OCI-LY7 (cell line): ENCODE measurements at regions not wholly inside any gene's neighbourhood (a gene's known extent, or its start where the extent isn't known, plus 50 kb on each side); places are given as distances from the start of the nearest gene placed in this dataset.

Experiments used
- BruUV-seq: library from RNA; stranded (reverse); fragments of 400-500 nt; replicated peaks from 2 replicates; lab custom pipeline; 2021; lab: Mats Ljungman, UMichigan
- CTCF ChIA-PET: fragments of 300-600 bp; sonication (Branson Sonifier 250); formaldehyde crosslinking; loops from one replicate; lab custom pipeline; 2022; ENCODE audit warnings: antibody characterized with exemption; ENCODE audit not compliant: unreplicated experiment; lab: Charles Lee
- POLR2A ChIA-PET: fragments of 300-600 bp; sonication (Branson Sonifier 250); formaldehyde crosslinking; loops from one replicate; lab custom pipeline; 2022; ENCODE audit warnings: antibody characterized with exemption; lab: Charles Lee
- DNase-seq: peaks from one replicate; pipeline ENCODE4 v3.0.0-alpha.2; 2015; ENCODE audit warnings: low spot score
- H2AFZ ChIP-seq: fragments of 200-600 bp; sonication (generic), shearing (Covaris generic); 2 replicates; pipeline ENCODE4 v1.6.1; 2014; ENCODE audit warnings: mild to moderate bottlenecking, antibody characterized with exemption, low read length, moderate library complexity
- H3K27ac ChIP-seq: fragments of 200-600 bp; sonication (generic); 2 replicates; pipeline ENCODE4 v1.5.1; 2014; ENCODE audit warnings: mixed run types, low read depth, mild to moderate bottlenecking, moderate library complexity, low read length, inconsistent platforms; ENCODE audit not compliant: poor library complexity, severe bottlenecking
- H3K36me3 ChIP-seq: fragments of 200-600 bp; sonication (generic); 2 replicates; pipeline ENCODE4 v1.6.1; 2014; ENCODE audit warnings: mild to moderate bottlenecking, antibody characterized with exemption, low read length, moderate library complexity, mixed read lengths; ENCODE audit not compliant: insufficient read depth
- H3K4me1 ChIP-seq: fragments of 200-600 bp; sonication (generic); 2 replicates; pipeline ENCODE4 v1.5.1; 2014; ENCODE audit warnings: mild to moderate bottlenecking, low read length; ENCODE audit not compliant: insufficient read depth, poor library complexity, severe bottlenecking
- H3K4me2 ChIP-seq: fragments of 200-600 bp; sonication (generic); 2 replicates; pipeline ENCODE4 v1.6.1; 2014; ENCODE audit warnings: mild to moderate bottlenecking, low read length
- H3K4me3 ChIP-seq: fragments of 200-600 bp; sonication (generic); 2 replicates; pipeline ENCODE4 v1.5.1; 2014; ENCODE audit warnings: mild to moderate bottlenecking, low read depth, low read length; ENCODE audit not compliant: poor library complexity, severe bottlenecking
- H3K79me2 ChIP-seq: fragments of 200-600 bp; sonication (generic); 2 replicates; pipeline ENCODE4 v1.6.1; 2016; ENCODE audit warnings: low read depth, mild to moderate bottlenecking, low read length, moderate library complexity, mixed read lengths; ENCODE audit not compliant: insufficient read depth
- H3K9me2 ChIP-seq: fragments of 200-600 bp; sonication (generic); 2 replicates; pipeline ENCODE4 v1.6.1; 2016; ENCODE audit warnings: mild to moderate bottlenecking, low read length, mixed read lengths; ENCODE audit not compliant: insufficient read depth
- H3K9me3 ChIP-seq: fragments of 200-600 bp; sonication (generic); 2 replicates; pipeline ENCODE4 v1.6.1; 2014; ENCODE audit warnings: mild to moderate bottlenecking, mixed run types, low read length, mixed read lengths
- H4K20me1 ChIP-seq: fragments of 200-600 bp; sonication (generic); 2 replicates; pipeline ENCODE4 v1.6.1; 2014; ENCODE audit warnings: mild to moderate bottlenecking, antibody characterized with exemption, low read length, moderate library complexity, mixed read lengths; ENCODE audit not compliant: insufficient read depth
- EZH2phosphoT487 ChIP-seq: fragments of 200-600 bp; sonication (generic); IDR thresholded peaks from 2 replicates; pipeline ENCODE4 v1.6.1; 2018; ENCODE audit warnings: low read depth, borderline replicate concordance, mild to moderate bottlenecking, mixed run types, antibody characterized with exemption, low read length, moderate library complexity, mixed read lengths
- intact Hi-C: fragments of 100-400 bp; cut with micrococcal nuclease; formaldehyde crosslinking; loops from one replicate; pipeline ENCODE4 v1.10.0; 2022; ENCODE audit not compliant: unreplicated experiment
- TF ChIP-seq, protein P1 (sequence below): fragments of 200-600 bp; sonication (generic); conservative IDR thresholded peaks from 2 replicates; pipeline ENCODE4 v1.5.1; 2014; ENCODE audit warnings: mild to moderate bottlenecking, antibody characterized with exemption, low read length, moderate library complexity, mixed read lengths

DNA sequence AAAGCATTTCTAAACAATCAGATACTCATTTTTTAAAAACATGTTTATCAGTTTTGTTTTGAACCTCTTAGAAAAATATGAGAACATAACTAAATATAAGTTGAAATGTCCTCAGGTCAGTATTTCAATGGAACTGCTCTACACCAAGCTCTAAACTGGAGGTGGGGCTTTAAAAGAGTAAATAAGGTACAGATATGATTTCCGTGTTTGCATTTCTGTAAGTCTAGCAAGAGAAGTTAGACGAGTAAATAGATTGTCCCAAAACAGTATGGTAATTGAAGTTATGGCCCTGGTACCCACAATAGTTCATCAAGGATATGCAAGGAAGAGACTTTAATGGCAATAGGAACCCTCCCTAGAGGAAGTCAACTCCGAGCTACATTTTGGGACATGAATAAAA, 115.1 kb upstream of the AKR1E2 start:
- ChIA-PET CTCF (no interaction called here), POLR2A (interaction anchor here (0.6 to 0.7 kb wide), 2 partner anchors 18 to 64 kb away, joined by 3 read pairs; no protein-coding TSS in a partner anchor)
- intact Hi-C loops, result no loop called here
- Histone ChIP-seq H4K20me1 (no peaks in the 10 kb centered on the region), H3K4me3 (no peak overlapping the region), H3K36me3 (no peaks in the 10 kb centered on the region), H3K9me2 (no peaks in the 10 kb centered on the region), H3K4me2 (no peak overlapping the region), H3K79me2 (no peaks in the 10 kb centered on the region), H3K27ac (no peak overlapping the region), H2AFZ (no peak overlapping the region), H3K9me3 (no peaks in the 10 kb centered on the region), H3K4me1 (no peaks in the 10 kb centered on the region)
- TF ChIP-seq EZH2phosphoT487, result no peak
- TF ChIP-seq, protein P1, sequence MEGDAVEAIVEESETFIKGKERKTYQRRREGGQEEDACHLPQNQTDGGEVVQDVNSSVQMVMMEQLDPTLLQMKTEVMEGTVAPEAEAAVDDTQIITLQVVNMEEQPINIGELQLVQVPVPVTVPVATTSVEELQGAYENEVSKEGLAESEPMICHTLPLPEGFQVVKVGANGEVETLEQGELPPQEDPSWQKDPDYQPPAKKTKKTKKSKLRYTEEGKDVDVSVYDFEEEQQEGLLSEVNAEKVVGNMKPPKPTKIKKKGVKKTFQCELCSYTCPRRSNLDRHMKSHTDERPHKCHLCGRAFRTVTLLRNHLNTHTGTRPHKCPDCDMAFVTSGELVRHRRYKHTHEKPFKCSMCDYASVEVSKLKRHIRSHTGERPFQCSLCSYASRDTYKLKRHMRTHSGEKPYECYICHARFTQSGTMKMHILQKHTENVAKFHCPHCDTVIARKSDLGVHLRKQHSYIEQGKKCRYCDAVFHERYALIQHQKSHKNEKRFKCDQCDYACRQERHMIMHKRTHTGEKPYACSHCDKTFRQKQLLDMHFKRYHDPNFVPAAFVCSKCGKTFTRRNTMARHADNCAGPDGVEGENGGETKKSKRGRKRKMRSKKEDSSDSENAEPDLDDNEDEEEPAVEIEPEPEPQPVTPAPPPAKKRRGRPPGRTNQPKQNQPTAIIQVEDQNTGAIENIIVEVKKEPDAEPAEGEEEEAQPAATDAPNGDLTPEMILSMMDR, result no peak
- no peak for DNase-seq
- no TSS peak for BruUV-seq

DNA sequence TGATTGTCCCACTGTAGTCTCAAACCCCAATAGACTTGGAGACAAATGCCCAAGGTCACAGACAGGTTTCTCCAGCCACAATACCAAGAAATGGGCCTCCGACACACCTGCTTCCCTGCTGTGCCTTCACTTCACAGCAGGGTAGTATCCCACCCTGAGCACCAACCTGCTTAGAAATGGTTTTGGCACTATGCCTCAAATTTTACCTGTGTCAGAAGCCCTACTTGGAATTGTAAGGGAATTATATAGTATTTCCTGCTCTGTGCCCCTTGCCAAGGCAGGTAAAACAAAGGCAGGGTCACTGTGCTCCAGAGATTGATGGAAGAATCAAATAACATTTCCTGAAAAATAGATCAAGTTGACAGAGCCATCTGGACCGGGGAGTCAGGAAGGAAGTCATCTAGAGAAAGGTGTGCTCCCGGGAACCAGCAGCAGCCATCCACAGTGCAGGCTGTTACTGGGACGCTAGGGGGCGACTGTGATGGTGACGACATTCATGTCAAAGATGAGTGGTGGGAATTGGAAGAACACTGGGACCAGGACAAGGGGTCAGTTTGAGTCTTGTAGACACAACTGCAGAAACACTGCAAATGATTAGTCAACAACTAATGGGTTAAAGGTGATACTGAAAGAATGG, 117.8 kb upstream of the AKR1E2 start:
- no peaks in the 10 kb centered on the region for H3K36me3 ChIP-seq
- H2AFZ ChIP-seq, result no peak overlapping the region
- no peaks in the 10 kb centered on the region for H4K20me1 ChIP-seq
- ChIA-PET POLR2A (interaction anchor here (0.6 kb wide), 1 partner anchor 52 kb away, joined by 3 read pairs; no protein-coding TSS in a partner anchor), CTCF (no interaction called here)
- H3K4me2 ChIP-seq, result no peak overlapping the region
- BruUV-seq, result no TSS peak
- H3K27ac ChIP-seq, result no peak overlapping the region
- H3K9me3 ChIP-seq, result no peaks in the 10 kb centered on the region
- H3K79me2 ChIP-seq, result no peaks in the 10 kb centered on the region
- no peaks in the 10 kb centered on the region for H3K9me2 ChIP-seq
- H3K4me1 ChIP-seq, result no peaks in the 10 kb centered on the region
- H3K4me3 ChIP-seq, result no peak overlapping the region
- intact Hi-C loops, result no loop called here
- TF ChIP-seq, protein P1, result peak; percentile 83
- TF ChIP-seq EZH2phosphoT487, result no peak
- DNase-seq, result peak; percentile 9

DNA sequence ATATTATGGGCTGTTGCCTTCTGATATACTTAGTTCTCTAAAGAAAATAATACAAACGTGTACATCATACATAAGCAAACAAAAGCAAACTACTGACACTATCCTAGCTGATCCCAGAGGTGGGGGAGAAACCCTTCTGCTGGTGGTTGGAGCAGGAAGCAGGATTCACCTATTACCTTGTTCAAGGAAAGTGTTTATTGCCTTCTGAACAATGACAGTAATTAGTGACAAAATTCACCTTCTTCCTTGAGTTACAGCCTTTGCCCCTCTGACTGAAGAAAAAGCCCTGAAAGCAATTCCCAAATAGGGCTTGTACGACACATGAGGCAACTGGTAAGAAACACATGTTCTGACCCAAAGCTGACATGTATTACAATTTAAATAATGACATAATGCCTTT, 118.8 kb upstream of the AKR1E2 start:
- no peaks in the 10 kb centered on the region for H3K4me1 ChIP-seq
- DNase-seq, result no peak
- H2AFZ ChIP-seq, result no peak overlapping the region
- no peak overlapping the region for H3K4me2 ChIP-seq
- POLR2A ChIA-PET, result interaction anchor here (0.5 kb wide), 1 partner anchor 9 kb away, joined by 3 read pairs; no protein-coding TSS in a partner anchor
- H3K4me3 ChIP-seq, result no peak overlapping the region
- no peaks in the 10 kb centered on the region for H3K9me3 ChIP-seq
- H3K36me3 ChIP-seq, result no peaks in the 10 kb centered on the region
- no peak overlapping the region for H3K27ac ChIP-seq
- intact Hi-C loops, result no loop called here
- no TSS peak for BruUV-seq
- TF ChIP-seq, protein P1, result no peak
- TF ChIP-seq EZH2phosphoT487, result no peak
- H3K79me2 ChIP-seq, result no peaks in the 10 kb centered on the region
- H4K20me1 ChIP-seq, result no peaks in the 10 kb centered on the region
- CTCF ChIA-PET, result no interaction called here
- no peaks in the 10 kb centered on the region for H3K9me2 ChIP-seq
